Activated CD4-positive, alpha-beta T cell treated with anti-CD3 and anti-CD28 coated beads, Interleukin-2, amount 50 U/mL, for 16 hours (primary cell): ENCODE measurements at regions not wholly inside any gene's neighbourhood (a gene's known extent, or its start where the extent isn't known, plus 50 kb on each side); places are given as distances from the start of the nearest gene placed in this dataset.
"Not testable (repeated sequence)": the region's sequence is repeated elsewhere in the genome, so short reads cannot be mapped to it uniquely, and the experiment has no call there.

Source experiments
- DNase-seq: peaks from one replicate; pipeline ENCODE4 v3.0.0-alpha.2; 2020

DNA sequence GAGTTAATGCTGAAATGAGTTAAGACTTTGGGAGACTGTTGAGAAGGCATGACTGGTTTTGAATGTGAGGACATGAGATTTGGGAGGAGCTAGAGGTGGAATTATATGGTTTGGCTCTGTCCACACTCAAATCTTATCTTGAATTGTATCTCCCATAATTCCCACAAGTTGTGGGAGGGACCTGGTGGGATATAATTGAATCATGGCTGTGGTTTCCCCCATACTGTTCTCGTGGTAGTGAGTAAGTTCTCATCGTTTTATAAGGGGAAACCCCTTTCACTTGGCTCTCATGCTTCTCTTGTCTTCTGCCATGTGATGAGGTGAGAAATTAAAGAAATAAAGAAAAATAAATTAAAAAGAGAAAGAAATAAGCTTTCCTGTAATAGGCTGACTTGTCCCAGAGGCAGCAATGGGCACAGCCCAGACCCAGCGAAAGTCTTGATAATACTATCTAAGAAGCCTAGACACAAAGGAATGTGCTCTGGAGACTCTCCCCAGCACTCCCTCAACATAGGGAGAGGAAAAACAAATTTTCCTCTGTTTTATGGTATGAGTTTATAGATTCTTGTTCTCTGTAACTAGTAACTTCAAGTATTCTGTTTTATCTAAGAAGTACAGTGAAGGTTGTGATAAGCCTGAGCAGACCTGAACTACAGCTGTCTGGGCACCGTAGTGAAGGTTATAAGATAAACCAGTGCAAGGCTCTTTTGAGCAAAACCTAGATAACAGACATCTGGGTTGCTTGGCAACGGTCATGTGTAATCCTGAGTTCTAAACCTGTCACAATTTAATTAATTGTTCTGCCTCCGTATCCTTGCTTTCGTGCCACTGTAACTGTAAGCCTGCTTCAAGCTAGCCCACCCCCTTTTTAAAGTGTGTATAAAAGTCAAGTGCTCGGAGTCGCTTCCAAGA lies 88.9 kb upstream of the ECI2 start:
- no peak for DNase-seq

GRCh38 chr6:4220558-4220957 lies 85.2 kb upstream of the ECI2 start:
- no peak for DNase-seq

GRCh38 chr6:4218619-4219317 lies 83.4 kb upstream of the ECI2 start:
- DNase-seq, result not testable (repeated sequence)

DNA sequence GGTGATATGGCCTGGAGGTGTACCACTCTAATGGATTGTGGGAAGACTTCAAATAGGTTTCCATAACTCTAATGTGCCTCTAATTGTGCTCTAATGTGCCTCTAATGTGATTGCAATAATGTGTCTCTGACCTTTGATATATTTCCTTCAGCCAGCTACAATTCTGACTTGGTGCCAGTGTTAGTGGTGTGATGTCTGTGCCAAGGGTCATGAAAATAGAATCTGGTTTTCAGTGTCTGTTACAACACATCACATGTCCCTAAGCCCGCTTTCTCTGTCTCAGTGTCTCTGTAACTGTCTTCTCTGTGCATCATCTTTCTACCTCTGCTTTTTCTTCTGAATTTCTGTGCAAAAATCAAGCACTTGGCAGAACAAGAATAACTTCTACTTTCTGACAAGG lies 77.2 kb upstream of the ECI2 start:
- DNase-seq, result no peak

DNA sequence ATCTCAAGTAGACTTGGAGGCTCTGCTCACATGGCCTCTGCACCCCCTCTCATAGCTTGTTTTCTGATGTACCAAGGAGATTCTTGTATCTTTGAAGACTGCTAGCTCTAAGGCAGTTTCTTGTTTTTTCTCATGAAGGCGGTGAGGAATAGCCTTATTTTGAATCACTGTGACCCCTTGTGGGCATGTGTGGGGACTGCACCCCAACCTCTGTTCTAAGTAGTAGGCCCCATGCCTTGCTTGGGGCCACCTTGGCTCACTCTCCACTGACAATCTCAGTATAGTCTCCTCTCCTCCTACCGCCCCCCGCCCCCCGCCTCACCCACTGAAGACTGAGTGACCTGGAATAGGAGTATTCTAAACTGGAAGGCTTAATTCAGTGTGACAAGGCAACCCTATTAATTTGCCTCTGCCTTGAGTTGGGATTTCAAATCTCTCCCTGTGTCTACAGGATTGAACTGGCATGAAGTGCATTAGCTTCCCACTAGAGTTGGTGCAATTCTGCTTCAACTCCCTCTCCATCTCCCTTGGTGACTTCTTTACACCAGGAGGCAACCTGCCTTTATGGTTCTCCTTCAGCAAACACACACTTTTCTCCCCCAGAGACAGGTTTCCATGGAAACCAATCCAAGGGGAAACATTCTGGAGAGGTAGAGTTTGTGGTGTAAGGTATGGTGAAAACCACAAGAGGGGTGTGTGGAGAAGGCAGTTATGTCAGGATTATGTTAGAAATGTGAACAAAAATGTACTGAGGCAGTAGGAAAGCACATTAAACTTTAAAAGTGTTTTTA lies 75.4 kb upstream of the ECI2 start:
- DNase-seq, result peak; percentile 69

DNA sequence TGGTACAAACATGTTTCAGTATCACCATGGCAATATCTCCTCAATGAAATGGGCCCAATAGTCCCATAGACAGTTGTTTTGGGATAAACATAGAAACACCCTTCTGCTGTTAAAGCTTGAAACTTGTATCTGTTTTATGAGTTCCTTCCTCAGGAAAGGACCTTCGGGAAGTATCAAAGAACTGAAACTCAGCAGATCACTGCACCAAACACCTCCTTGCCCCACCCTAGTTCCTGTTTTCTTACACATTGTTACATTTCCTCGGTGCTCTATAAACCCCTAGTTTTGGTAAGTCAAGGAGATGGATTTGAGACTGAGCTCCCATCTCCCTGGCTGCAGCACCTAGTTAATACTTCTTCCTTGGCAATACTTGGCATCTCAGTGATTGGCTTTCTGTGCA lies 73.8 kb upstream of the ECI2 start:
- no peak for DNase-seq

GRCh38 chr6:4208158-4208557 lies 72.8 kb upstream of the ECI2 start:
- no peak for DNase-seq

DNA sequence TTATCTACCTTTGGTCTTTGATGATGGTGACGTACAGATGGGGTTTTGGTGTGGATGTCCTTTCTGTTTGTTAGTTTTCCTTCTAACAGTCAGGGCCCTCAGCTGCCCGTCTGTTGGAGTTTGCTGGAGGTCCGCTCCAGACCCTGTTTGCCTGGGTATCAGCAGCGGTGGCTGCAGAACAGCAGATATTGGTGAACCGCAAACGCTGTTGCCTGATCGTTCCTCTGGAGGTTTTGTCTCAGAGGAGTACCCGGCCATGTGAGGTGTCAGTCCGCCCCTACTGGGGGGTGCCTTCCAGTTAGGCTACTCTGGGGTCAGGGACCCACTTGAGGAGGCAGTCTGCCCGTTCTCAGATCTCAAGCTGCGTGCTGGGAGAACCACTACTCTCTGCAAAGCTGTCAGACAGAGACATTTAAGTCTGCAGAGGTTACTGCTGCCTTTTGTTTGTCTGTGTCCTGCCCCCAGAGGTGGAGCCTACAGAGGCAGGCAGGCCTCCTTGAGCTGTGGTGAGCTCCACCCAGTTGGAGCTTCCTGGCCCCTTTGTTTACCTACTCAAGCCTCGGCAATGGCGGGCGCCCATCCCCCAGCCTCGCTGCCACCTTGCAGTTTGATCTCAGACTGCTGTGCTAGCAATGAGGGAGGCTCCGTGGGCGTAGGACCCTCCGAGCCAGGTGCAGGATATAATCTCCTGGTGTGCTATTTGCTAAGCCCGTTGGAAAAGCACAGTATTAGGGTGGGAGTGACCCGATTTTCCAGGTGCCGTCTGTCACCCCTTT lies 68.5 kb upstream of the ECI2 start:
- DNase-seq, result not testable (repeated sequence)

DNA sequence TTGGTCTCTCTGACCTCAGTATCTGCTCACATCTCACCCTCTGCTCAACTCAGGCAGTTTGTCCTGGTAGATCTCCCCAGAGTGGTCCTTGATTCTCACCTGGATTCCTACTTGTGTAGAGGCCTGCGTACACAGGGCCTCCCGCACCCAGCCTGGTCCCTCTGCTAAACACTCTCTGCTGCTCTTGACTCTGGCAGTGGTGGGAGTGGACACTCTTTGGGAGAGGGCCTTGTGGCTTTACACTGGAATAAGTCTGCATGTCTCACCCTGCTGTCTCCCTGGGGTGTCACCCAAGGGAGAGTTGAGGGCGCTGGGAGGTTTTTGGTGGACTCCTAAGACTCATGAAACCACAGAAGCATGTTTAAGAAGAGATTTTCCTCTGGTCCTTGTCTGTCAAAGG lies 57.3 kb upstream of the ECI2 start:
- no peak for DNase-seq

GRCh38 chr6:4192173-4192572 lies 56.8 kb upstream of the ECI2 start:
- no peak for DNase-seq

GRCh38 chr6:4191271-4191721 lies 55.9 kb upstream of the ECI2 start:
- DNase-seq, result no peak

DNA sequence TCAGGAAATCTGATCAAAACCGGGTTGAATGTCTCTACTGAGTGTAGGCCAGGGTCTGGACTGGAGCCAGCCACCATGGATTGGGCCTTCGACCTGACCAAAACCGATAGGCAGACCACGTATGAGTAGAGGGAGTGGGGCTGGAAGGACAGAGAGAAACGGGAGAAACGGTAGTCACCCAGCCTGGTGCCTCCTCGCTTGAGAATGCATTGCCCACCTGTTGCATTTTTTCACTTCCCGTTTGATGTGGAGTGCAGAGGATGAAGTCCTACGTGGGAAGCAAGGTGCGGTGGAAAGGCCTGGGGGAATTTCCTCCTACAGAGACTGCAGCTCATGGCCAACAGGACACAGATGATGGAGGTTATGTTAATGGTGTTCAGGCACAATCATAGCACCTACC lies 53.9 kb upstream of the ECI2 start:
- DNase-seq, result no peak

- no peak for DNase-seq
Observed at GRCh38 chr6:4188801-4189200, 53.4 kb upstream of the ECI2 start.

- no peak for DNase-seq
Observed at GRCh38 chr6:4187480-4187879, 52.1 kb upstream of the ECI2 start.

DNA sequence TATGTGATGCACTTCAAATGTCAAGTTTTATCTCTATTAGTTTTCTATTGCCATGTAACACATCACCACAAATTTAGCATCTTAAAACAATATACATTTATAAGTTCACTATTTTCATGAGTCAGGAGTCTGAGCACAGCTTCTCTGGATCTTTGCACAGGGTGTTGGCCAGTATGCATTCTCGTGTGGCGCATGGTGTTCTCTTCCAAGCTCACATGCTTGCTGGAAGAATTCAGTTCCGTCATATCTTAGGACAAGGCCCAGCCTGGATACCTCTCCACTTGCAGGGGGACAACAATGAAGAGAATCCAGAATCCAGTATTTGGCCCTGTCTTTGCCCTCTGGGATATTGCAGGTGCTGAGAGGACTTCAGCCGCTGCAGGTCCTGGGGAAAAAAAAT lies 51.0 kb upstream of the ECI2 start:
- no peak for DNase-seq

- peak; percentile 77 for DNase-seq
Observed at GRCh38 chr6:4185846-4186245, 50.5 kb upstream of the ECI2 start.

GRCh38 chr6:4185419-4185818 lies 50.0 kb upstream of the ECI2 start:
- DNase-seq, result peak; percentile 90
